GM23338 (cell line): ENCODE measurements at regions not wholly inside any gene's neighbourhood (a gene's known extent, or its start where the extent isn't known, plus 50 kb on each side); places are given as distances from the start of the nearest gene placed in this dataset.

Experiments used
- ATAC-seq: fragments of 200-7000 bp; cut with Tn5 transposase; 3 replicates; pipeline ENCODE4 v1.9.1; 2020
- DNase-seq: peaks from one replicate; pipeline ENCODE4 v3.0.0-alpha.2; 2015; ENCODE audit warnings: low spot score
- H2AFZ ChIP-seq: fragments of 200-600 bp; sonication (generic); 2 replicates; pipeline ENCODE4 v1.8.0; 2016; ENCODE audit warnings: antibody characterized with exemption, mild to moderate bottlenecking, moderate library complexity
- H3F3A ChIP-seq: fragments of 200-600 bp; sonication (generic); replicated peaks from 2 replicates; pipeline ENCODE4 v1.8.0; 2017; ENCODE audit warnings: antibody characterized with exemption, mixed run types, low read depth
- H3K27ac ChIP-seq: fragments of 200-600 bp; sonication (generic); 2 replicates; pipeline ENCODE4 v1.6.1; 2016; ENCODE audit warnings: low read depth
- H3K27me3 ChIP-seq: fragments of 200-600 bp; sonication (generic); 2 replicates; pipeline ENCODE4 v1.8.0; 2016; ENCODE audit warnings: mild to moderate bottlenecking, mixed run types, moderate library complexity; ENCODE audit not compliant: insufficient read depth
- H3K36me3 ChIP-seq: fragments of 200-600 bp; sonication (generic); 2 replicates; pipeline ENCODE4 v1.8.0; 2016; ENCODE audit warnings: mild to moderate bottlenecking; ENCODE audit not compliant: insufficient read depth
- H3K4me1 ChIP-seq: fragments of 200-600 bp; sonication (generic); 2 replicates; pipeline ENCODE4 v1.8.0; 2016; ENCODE audit warnings: mild to moderate bottlenecking, moderate library complexity; ENCODE audit not compliant: insufficient read depth
- H3K4me2 ChIP-seq: fragments of 200-600 bp; sonication (generic); 2 replicates; pipeline ENCODE4 v1.7.1; 2017; ENCODE audit warnings: mixed run types
- H3K4me3 ChIP-seq: fragments of 200-600 bp; sonication (generic); 2 replicates; pipeline ENCODE4 v1.6.1; 2016; ENCODE audit warnings: mixed run types
- H3K79me2 ChIP-seq: fragments of 200-600 bp; sonication (generic); replicated peaks from 2 replicates; pipeline ENCODE4 v1.8.0; 2017; ENCODE audit warnings: mild to moderate bottlenecking; ENCODE audit not compliant: insufficient read depth
- H3K9me2 ChIP-seq: fragments of 200-600 bp; sonication (generic); 2 replicates; pipeline ENCODE4 v1.8.0; 2017; ENCODE audit not compliant: insufficient read depth
- H4K20me1 ChIP-seq: fragments of 200-600 bp; sonication (generic); replicated peaks from 2 replicates; pipeline ENCODE4 v1.8.0; 2017; ENCODE audit warnings: mild to moderate bottlenecking; ENCODE audit not compliant: insufficient read depth
- H3K27ac Mint-ChIP-seq: 2 replicates; pipeline ENCODE4 v1.8.0; 2020; ENCODE audit warnings: inconsistent platforms, mild to moderate bottlenecking, moderate library complexity, mixed read lengths
- H3K27me3 Mint-ChIP-seq: 3 replicates; pipeline ENCODE4 v1.8.0; 2022; ENCODE audit warnings: low read depth, mild to moderate bottlenecking, moderate library complexity, mixed read lengths, inconsistent platforms; ENCODE audit not compliant: insufficient read depth, poor library complexity
- H3K36me3 Mint-ChIP-seq: 3 replicates; pipeline ENCODE4 v1.8.0; 2021; ENCODE audit warnings: low read depth, mild to moderate bottlenecking, inconsistent platforms, moderate library complexity, mixed read lengths
- H3K4me1 Mint-ChIP-seq: 3 replicates; pipeline ENCODE4 v1.8.0; 2020; ENCODE audit warnings: mild to moderate bottlenecking, inconsistent platforms, mixed read lengths
- H3K4me3 Mint-ChIP-seq: 3 replicates; pipeline ENCODE4 v1.8.0; 2021; ENCODE audit warnings: moderate library complexity, mild to moderate bottlenecking, inconsistent platforms, mixed read lengths
- H3K9me3 Mint-ChIP-seq: 3 replicates; pipeline ENCODE4 v1.8.0; 2020; ENCODE audit warnings: moderate library complexity, mild to moderate bottlenecking, inconsistent platforms, mixed read lengths
- CREB1 ChIP-seq: fragments of 250-450 bp; sonication (Bioruptor Pico); IDR thresholded peaks from 2 replicates; pipeline ENCODE4 v1.5.0; 2020; ENCODE audit warnings: low read depth, mild to moderate bottlenecking, moderate library complexity
- ETS1 ChIP-seq: IDR thresholded peaks from 2 replicates; pipeline ENCODE4 v1.6.1; 2016; ENCODE audit warnings: antibody characterized with exemption
- EZH2 ChIP-seq: fragments of 200-600 bp; sonication (generic); IDR thresholded peaks from one replicate; pipeline ENCODE4 v1.8.0; 2017; ENCODE audit warnings: antibody characterized with exemption, mild to moderate bottlenecking, low read depth; ENCODE audit not compliant: unreplicated experiment
- EZH2phosphoT487 ChIP-seq: fragments of 200-600 bp; sonication (generic); IDR thresholded peaks from one replicate; pipeline ENCODE4 v1.8.1; 2018; ENCODE audit warnings: antibody characterized with exemption; ENCODE audit not compliant: unreplicated experiment
- JUNB ChIP-seq: IDR thresholded peaks from one replicate; pipeline ENCODE4 v1.6.1; 2016; ENCODE audit warnings: antibody characterized with exemption; ENCODE audit not compliant: unreplicated experiment
- NANOG ChIP-seq: IDR thresholded peaks from 2 replicates; pipeline ENCODE4 v1.6.1; 2016; ENCODE audit warnings: antibody characterized with exemption, borderline replicate concordance
- POLR2AphosphoS5 ChIP-seq: IDR thresholded peaks from 2 replicates; pipeline ENCODE4 v1.6.1; 2016; ENCODE audit warnings: antibody characterized with exemption, low read depth
- REST ChIP-seq: IDR thresholded peaks from one replicate; pipeline ENCODE4 v1.6.1; 2018; ENCODE audit warnings: antibody characterized with exemption; ENCODE audit not compliant: unreplicated experiment
- STAT1 ChIP-seq: IDR thresholded peaks from one replicate; pipeline ENCODE4 v1.6.1; 2016; ENCODE audit warnings: antibody characterized with exemption; ENCODE audit not compliant: unreplicated experiment
- ZNF114 ChIP-seq: fragments of 250-450 bp; sonication (Bioruptor Pico); IDR thresholded peaks from 2 replicates; pipeline ENCODE4 v1.5.0; 2020; ENCODE audit warnings: mild to moderate bottlenecking, moderate library complexity
- ZNF331 ChIP-seq: fragments of 250-450 bp; sonication (Bioruptor Pico); IDR thresholded peaks from 2 replicates; pipeline ENCODE4 v1.5.0; 2020; ENCODE audit warnings: low read depth, mild to moderate bottlenecking, moderate library complexity
- ZNF462 ChIP-seq: fragments of 250-450 bp; sonication (Bioruptor Pico); IDR thresholded peaks from 2 replicates; pipeline ENCODE4 v1.5.0; 2020; ENCODE audit warnings: mild to moderate bottlenecking, moderate library complexity
- TF ChIP-seq, protein P1 (sequence below), 2 experiments: fragments of 200-600 bp in 1 of 2; sonication (generic) in 1 of 2; conservative IDR thresholded peaks; 2 replicates each; pipeline versions ENCODE4 v1.5.1 to v1.6.1; 2016 to 2017; ENCODE audit warnings: antibody characterized with exemption in 2 of 2, low read depth in 2 of 2, mild to moderate bottlenecking in 2 of 2, moderate library complexity in 1 of 2

DNA sequence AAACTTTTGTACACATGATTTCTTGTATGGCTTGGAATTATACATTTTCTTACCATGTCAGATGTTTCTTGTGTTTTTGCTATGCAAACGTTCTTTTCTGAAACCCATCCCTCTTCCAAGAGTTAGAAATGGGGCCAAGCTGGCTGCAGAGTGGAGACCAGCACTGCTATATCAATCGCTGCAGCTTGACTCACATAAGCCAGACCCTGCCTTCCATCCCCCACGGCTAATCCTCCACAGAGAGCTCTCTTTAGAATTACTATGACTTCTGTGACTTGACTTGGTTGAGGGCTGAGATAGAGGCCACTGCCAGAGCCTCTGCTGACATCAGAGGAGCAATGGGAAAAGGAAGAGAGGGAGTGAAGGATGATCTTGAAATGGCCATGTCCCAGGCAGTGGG lies 147.9 kb downstream of the DACT1 start:
- Histone ChIP-seq H4K20me1 (no peaks in the 10 kb centered on the region; the same call in 1 of the 2 replicates), H3K4me1 (peaks cover 18% of the 10 kb centered on the region), H3K9me2 (peaks cover 4% of the 10 kb centered on the region; the same call in 1 of the 2 replicates), H3K27me3 (no peaks in the 10 kb centered on the region; the same call in 1 of the 2 replicates), H3K4me3 (no peak overlapping the region), H3F3A (no peaks in the 10 kb centered on the region), H2AFZ (no peak overlapping the region), H3K27ac (no peak overlapping the region), H3K79me2 (no peaks in the 10 kb centered on the region), H3K4me2 (no peak overlapping the region), H3K36me3 (no peaks in the 10 kb centered on the region)
- no peak overlapping the region for H3K27ac Mint-ChIP-seq
- no peaks in the 10 kb centered on the region; the same call in 2 of the 3 replicates for H3K9me3 Mint-ChIP-seq
- DNase-seq = no peak
- ATAC-seq = no peak
- peaks cover 18% of the 10 kb centered on the region for H3K4me1 Mint-ChIP-seq
- H3K4me3 Mint-ChIP-seq = no peak overlapping the region
- H3K36me3 Mint-ChIP-seq = no peaks in the 10 kb centered on the region; the same call in 2 of the 3 replicates
- H3K27me3 Mint-ChIP-seq = peaks cover 2% of the 10 kb centered on the region
- TF ChIP-seq, protein P1, sequence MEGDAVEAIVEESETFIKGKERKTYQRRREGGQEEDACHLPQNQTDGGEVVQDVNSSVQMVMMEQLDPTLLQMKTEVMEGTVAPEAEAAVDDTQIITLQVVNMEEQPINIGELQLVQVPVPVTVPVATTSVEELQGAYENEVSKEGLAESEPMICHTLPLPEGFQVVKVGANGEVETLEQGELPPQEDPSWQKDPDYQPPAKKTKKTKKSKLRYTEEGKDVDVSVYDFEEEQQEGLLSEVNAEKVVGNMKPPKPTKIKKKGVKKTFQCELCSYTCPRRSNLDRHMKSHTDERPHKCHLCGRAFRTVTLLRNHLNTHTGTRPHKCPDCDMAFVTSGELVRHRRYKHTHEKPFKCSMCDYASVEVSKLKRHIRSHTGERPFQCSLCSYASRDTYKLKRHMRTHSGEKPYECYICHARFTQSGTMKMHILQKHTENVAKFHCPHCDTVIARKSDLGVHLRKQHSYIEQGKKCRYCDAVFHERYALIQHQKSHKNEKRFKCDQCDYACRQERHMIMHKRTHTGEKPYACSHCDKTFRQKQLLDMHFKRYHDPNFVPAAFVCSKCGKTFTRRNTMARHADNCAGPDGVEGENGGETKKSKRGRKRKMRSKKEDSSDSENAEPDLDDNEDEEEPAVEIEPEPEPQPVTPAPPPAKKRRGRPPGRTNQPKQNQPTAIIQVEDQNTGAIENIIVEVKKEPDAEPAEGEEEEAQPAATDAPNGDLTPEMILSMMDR (conservative IDR thresholded peaks at IDR 0.05; ENCODE audit: low read depth in 2 of 2) = no peak
- TF ChIP-seq EZH2phosphoT487 (no peak), CREB1 (CRISPR knock-in tag) (no peak), STAT1 (no peak), REST (no peak), ZNF331 (no peak), ETS1 (no peak), POLR2AphosphoS5 (no peak), JUNB (no peak), NANOG (no peak), ZNF462 (CRISPR knock-in tag) (no peak), ZNF114 (CRISPR knock-in tag) (no peak), EZH2 (no peak)
